Tibial artery (tissue), 4 donors: ENCODE measurements at regions not wholly inside any gene's neighbourhood (a gene's known extent, or its start where the extent isn't known, plus 50 kb on each side); places are given as distances from the start of the nearest gene placed in this dataset.

Experiments used
- DNase-seq, 2 donors: peaks; one replicate each; pipeline ENCODE4 v3.0.0-alpha.2; 2019
- H3K27ac ChIP-seq, 2 donors: fragments of 200-600 bp; sonication (generic) in 1 of 2; 1 replicate in 1 of 2; 2 replicates in 1 of 2; pipeline ENCODE4 v1.5.1; 2018 to 2019; ENCODE audit warnings: mild to moderate bottlenecking in 1 of 2
- H3K27me3 ChIP-seq, 2 donors: fragments of 200-600 bp; sonication (generic) in 1 of 2; one replicate each; pipeline versions ENCODE4 v1.5.1 to v1.6.0; 2016 to 2019
- H3K36me3 ChIP-seq, 3 donors: fragments of 200-600 bp; sonication (generic) in 2 of 3; one replicate each; pipeline ENCODE4 v1.5.1; 2016 to 2019; ENCODE audit warnings: mild to moderate bottlenecking in 2 of 3
- H3K4me1 ChIP-seq, 4 donors: fragments of 200-600 bp; sonication (generic) in 2 of 4; 1 replicate in 3 of 4; 2 replicates in 1 of 4; pipeline ENCODE4 v1.5.1; 2016 to 2019
- H3K4me3 ChIP-seq, 2 donors: fragments of 200-600 bp; sonication (generic) in 1 of 2; 1 replicate in 1 of 2; 2 replicates in 1 of 2; pipeline ENCODE4 v1.5.1; 2018 to 2019; ENCODE audit warnings: mild to moderate bottlenecking in 2 of 2
- H3K9me3 ChIP-seq, 3 donors: fragments of 200-600 bp; sonication (generic) in 1 of 3; one replicate each; pipeline ENCODE4 v1.5.1; 2016 to 2019
- CTCF ChIP-seq, 2 experiments: fragments of 200-600 bp in 1 of 2; fragments of 450-650 bp in 1 of 2; IDR thresholded peaks; one replicate each; pipeline ENCODE4 v1.5.1; 2017 to 2019; ENCODE audit warnings: antibody characterized with exemption in 2 of 2, mild to moderate bottlenecking in 1 of 2, moderate library complexity in 1 of 2
- intact Hi-C: fragments of 100-400 bp; cut with DNase I; formaldehyde crosslinking; loops from one replicate; pipeline ENCODE4 v1.15.0; 2023; ENCODE audit warnings: low total_unique reads

GRCh38 chr19:13585512-13585911 is 79.2 kb upstream of the CACNA1A start:
- Histone ChIP-seq H3K36me3 (no peaks in the 10 kb centered on the region), H3K4me3 (no peak overlapping the region), H3K4me1 (peaks cover 0 to 4% (median 2%) of the 10 kb centered on the region in 4 donors), H3K27ac (no peak overlapping the region), H3K9me3 (no peaks in the 10 kb centered on the region), H3K27me3 (peaks cover 0 to 24% of the 10 kb centered on the region in 2 donors)
- intact Hi-C loops: loop anchor here (5.0 kb wide), 1 partner anchor 308 kb away; no protein-coding TSS in a partner anchor
- DNase-seq: no peak
- TF ChIP-seq CTCF (IDR thresholded peaks at IDR 0.05): no peak

GRCh38 chr19:13583753-13584152 is 77.5 kb upstream of the CACNA1A start:
- Histone ChIP-seq H3K4me1 (no peaks in the 10 kb centered on the region), H3K27ac (no peak overlapping the region), H3K9me3 (peaks cover 0 to 4% (median 0%) of the 10 kb centered on the region in 3 donors), H3K36me3 (no peaks in the 10 kb centered on the region), H3K4me3 (no peak overlapping the region), H3K27me3 (peaks cover 0 to 8% of the 10 kb centered on the region in 2 donors)
- intact Hi-C loops: no loop called here
- DNase-seq: no peak
- no peak for TF ChIP-seq CTCF (IDR thresholded peaks at IDR 0.05)

GRCh38 chr19:13583114-13583513 is 76.8 kb upstream of the CACNA1A start:
- Histone ChIP-seq H3K27me3 (peaks cover 0 to 7% of the 10 kb centered on the region in 2 donors), H3K36me3 (no peaks in the 10 kb centered on the region), H3K9me3 (peaks cover 0 to 11% (median 0%) of the 10 kb centered on the region in 3 donors), H3K4me3 (no peak overlapping the region), H3K4me1 (no peaks in the 10 kb centered on the region), H3K27ac (no peak overlapping the region)
- no peak for DNase-seq
- TF ChIP-seq CTCF (IDR thresholded peaks at IDR 0.05): no peak
- intact Hi-C loops: no loop called here

GRCh38 chr19:13581576-13581975 is 75.3 kb upstream of the CACNA1A start:
- Histone ChIP-seq H3K9me3 (peaks cover 5 to 19% (median 10%) of the 10 kb centered on the region in 3 donors), H3K27ac (no peak overlapping the region), H3K36me3 (no peaks in the 10 kb centered on the region), H3K27me3 (peaks cover 0 to 6% of the 10 kb centered on the region in 2 donors), H3K4me1 (no peaks in the 10 kb centered on the region), H3K4me3 (no peak overlapping the region)
- DNase-seq: no peak
- no peak for TF ChIP-seq CTCF (IDR thresholded peaks at IDR 0.05)
- intact Hi-C loops: no loop called here

GRCh38 chr19:13579388-13580060 is 73.2 kb upstream of the CACNA1A start:
- intact Hi-C loops: no loop called here
- no peak overlapping the region for H3K27ac ChIP-seq
- H3K27me3 ChIP-seq: peaks cover 0 to 12% of the 10 kb centered on the region in 2 donors
- no peaks in the 10 kb centered on the region for H3K4me1 ChIP-seq
- TF ChIP-seq CTCF (IDR thresholded peaks at IDR 0.05): no peak
- peaks cover 8 to 28% (median 16%) of the 10 kb centered on the region in 3 donors for H3K9me3 ChIP-seq
- H3K4me3 ChIP-seq: no peak overlapping the region
- no peak for DNase-seq
- H3K36me3 ChIP-seq: no peaks in the 10 kb centered on the region
